Fibroblast of lung (primary cell): ENCODE measurements at regions not wholly inside any gene's neighbourhood (a gene's known extent, or its start where the extent isn't known, plus 50 kb on each side); places are given as distances from the start of the nearest gene placed in this dataset.
A peak's percentile ranks its signal among the peaks of the same experiment; 100 is the strongest.

Source experiments
- DNase-seq, 2 donors: peaks; one replicate each; pipeline versions ENCODE4 v3.0.0 to v3.0.0-alpha.2; 2010; ENCODE audit warnings: low read depth in 2 of 2
- H2AFZ ChIP-seq: 2 replicates; pipeline ENCODE4 v1.5.1; 2012; ENCODE audit warnings: low read length, control low read depth, inconsistent platforms
- H3K27ac ChIP-seq: 2 replicates; pipeline ENCODE4 v1.5.1; 2011; ENCODE audit warnings: low read length, control low read depth; ENCODE audit not compliant: insufficient read depth
- H3K27me3 ChIP-seq: 2 replicates; pipeline ENCODE4 v1.5.1; 2011; ENCODE audit warnings: mild to moderate bottlenecking, low read length; ENCODE audit not compliant: control insufficient read depth, insufficient read depth
- H3K36me3 ChIP-seq: 2 replicates; pipeline ENCODE4 v1.5.1; 2011; ENCODE audit warnings: low read length; ENCODE audit not compliant: control insufficient read depth, insufficient read depth
- H3K4me1 ChIP-seq: 2 replicates; pipeline ENCODE4 v1.5.1; 2011; ENCODE audit warnings: low read length; ENCODE audit not compliant: control insufficient read depth, insufficient read depth; ENCODE audit errors: extremely low read depth
- H3K4me2 ChIP-seq: 2 replicates; pipeline ENCODE4 v1.5.1; 2011; ENCODE audit warnings: low read length, control low read depth; ENCODE audit not compliant: insufficient read depth; ENCODE audit errors: extremely low read depth
- H3K4me3 ChIP-seq, 4 experiments: fragments of 200-600 bp in 1 of 4; sonication (generic) in 1 of 4; replicated peaks in 1 of 4; 2 replicates each; pipeline ENCODE4 v1.5.1; 2011 to 2016; ENCODE audit warnings: low read length in 4 of 4, low read depth in 3 of 4, mild to moderate bottlenecking in 3 of 4, control low read depth in 2 of 4, inconsistent platforms in 1 of 4, mixed read lengths in 1 of 4; ENCODE audit not compliant: insufficient read depth in 1 of 4; ENCODE audit errors: control extremely low read depth in 1 of 4
- H3K79me2 ChIP-seq: 2 replicates; pipeline ENCODE4 v1.5.1; 2012; ENCODE audit warnings: mild to moderate bottlenecking, low read length, inconsistent platforms; ENCODE audit not compliant: control insufficient read depth, insufficient read depth
- H3K9ac ChIP-seq: 2 replicates; pipeline ENCODE4 v1.5.1; 2011; ENCODE audit warnings: mild to moderate bottlenecking, low read length, control low read depth; ENCODE audit not compliant: insufficient read depth
- H3K9me3 ChIP-seq: 2 replicates; pipeline ENCODE4 v1.5.1; 2012; ENCODE audit warnings: low read depth, low read length; ENCODE audit not compliant: control insufficient read depth, insufficient read depth
- H4K20me1 ChIP-seq: 2 replicates; pipeline ENCODE4 v1.5.1; 2011; ENCODE audit warnings: low read length; ENCODE audit not compliant: control insufficient read depth, insufficient read depth; ENCODE audit errors: extremely low read depth
- CTCF ChIP-seq, 2 donors: IDR thresholded peaks in 1 of 2; conservative IDR thresholded peaks in 1 of 2; 1 replicate in 1 of 2; 2 replicates in 1 of 2; pipeline ENCODE4 v1.5.1; 2011 to 2012; ENCODE audit warnings: low read length in 2 of 2, control low read depth in 1 of 2, inconsistent platforms in 1 of 2, low read depth in 1 of 2, mild to moderate bottlenecking in 1 of 2
- EZH2 ChIP-seq: IDR thresholded peaks from 2 replicates; pipeline ENCODE4 v1.5.1; 2012; ENCODE audit warnings: low read length, control low read depth, mild to moderate bottlenecking; ENCODE audit errors: missing control alignments

- no peak for TF ChIP-seq EZH2
- no peak for TF ChIP-seq CTCF (conservative IDR thresholded peaks at IDR 0.05 in 1 of 2, IDR thresholded peaks at IDR 0.05 in 1 of 2; ENCODE audit: low read depth in 1 of 2, low read length in 2 of 2)
- DNase-seq = no peak
- Histone ChIP-seq H3K27me3 (no peaks in the 10 kb centered on the region), H3K79me2 (no peaks in the 10 kb centered on the region), H3K4me3 (no peak overlapping the region), H3K4me2 (no peak overlapping the region), H4K20me1 (no peaks in the 10 kb centered on the region), H3K9ac (no peak overlapping the region), H3K27ac (no peak overlapping the region), H3K36me3 (no peaks in the 10 kb centered on the region), H3K9me3 (no peaks in the 10 kb centered on the region), H2AFZ (no peak overlapping the region), H3K4me1 (no peaks in the 10 kb centered on the region)
Measured at GRCh38 chr6:10307476-10307875, 107.4 kb downstream of the TFAP2A start.

GRCh38 chr6:10307028-10307427 lies 107.8 kb downstream of the TFAP2A start:
- H3K36me3 ChIP-seq = no peaks in the 10 kb centered on the region
- H3K4me2 ChIP-seq = no peak overlapping the region
- no peaks in the 10 kb centered on the region for H3K4me1 ChIP-seq
- no peak for DNase-seq
- H3K9me3 ChIP-seq = no peaks in the 10 kb centered on the region
- H2AFZ ChIP-seq = no peak overlapping the region
- H3K27me3 ChIP-seq = no peaks in the 10 kb centered on the region
- TF ChIP-seq CTCF (conservative IDR thresholded peaks at IDR 0.05 in 1 of 2, IDR thresholded peaks at IDR 0.05 in 1 of 2; ENCODE audit: low read depth in 1 of 2, low read length in 2 of 2) (no peak), EZH2 (no peak)
- no peak overlapping the region for H3K27ac ChIP-seq
- no peak overlapping the region for H3K4me3 ChIP-seq
- no peak overlapping the region for H3K9ac ChIP-seq
- H3K79me2 ChIP-seq = no peaks in the 10 kb centered on the region
- H4K20me1 ChIP-seq = no peaks in the 10 kb centered on the region

- no peaks in the 10 kb centered on the region for H3K27me3 ChIP-seq
- H3K27ac ChIP-seq = no peak overlapping the region
- H3K4me2 ChIP-seq = no peak overlapping the region
- no peaks in the 10 kb centered on the region for H3K9me3 ChIP-seq
- peak in 1 of 2 donors; percentile 17 for DNase-seq
- no peak overlapping the region for H3K4me3 ChIP-seq
- H3K9ac ChIP-seq = no peak overlapping the region
- H3K79me2 ChIP-seq = no peaks in the 10 kb centered on the region
- no peaks in the 10 kb centered on the region for H3K4me1 ChIP-seq
- H3K36me3 ChIP-seq = no peaks in the 10 kb centered on the region
- TF ChIP-seq CTCF (conservative IDR thresholded peaks at IDR 0.05 in 1 of 2, IDR thresholded peaks at IDR 0.05 in 1 of 2; ENCODE audit: low read depth in 1 of 2, low read length in 2 of 2) = no peak
- no peak for TF ChIP-seq EZH2
- H2AFZ ChIP-seq = no peak overlapping the region
- no peaks in the 10 kb centered on the region for H4K20me1 ChIP-seq
Measured at GRCh38 chr6:10305790-10306415, 109.0 kb downstream of the TFAP2A start.
